Cardiac septum (tissue), 1 donor: ENCODE measurements at regions not wholly inside any gene's neighbourhood (a gene's known extent, or its start where the extent isn't known, plus 50 kb on each side); places are given as distances from the start of the nearest gene placed in this dataset.

Experiments used
- DNase-seq: peaks from one replicate; pipeline ENCODE4 v3.0.0-alpha.2; 2020; ENCODE audit warnings: low spot score
- intact Hi-C: fragments of 100-400 bp; cut with DNase I; formaldehyde crosslinking; loops from one replicate; pipeline ENCODE4 v1.14.0; 2022
- donor health status: DM: no; HTN: no; CAD: no.

GRCh38 chr14:100397005-100397404, 73.9 kb downstream of the SLC25A47 start:
- intact Hi-C loops: no loop called here

GRCh38 chr14:100398044-100398443, 74.9 kb downstream of the SLC25A47 start:
- no peak for DNase-seq
- intact Hi-C loops: no loop called here

More at GRCh38 chr14:100397005-100397404, 73.9 kb downstream of the SLC25A47 start:
- no peak for DNase-seq

GRCh38 chr14:100399052-100399849, 76.1 kb downstream of the SLC25A47 start:
- DNase-seq: no peak
- intact Hi-C loops: no loop called here

GRCh38 chr14:100400115-100400514, 77.0 kb downstream of the SLC25A47 start:
- intact Hi-C loops: no loop called here

GRCh38 chr14:100401031-100401692, 78.0 kb downstream of the SLC25A47 start:
- no peak for DNase-seq
- intact Hi-C loops: no loop called here

More at GRCh38 chr14:100400115-100400514, 77.0 kb downstream of the SLC25A47 start:
- no peak for DNase-seq

GRCh38 chr14:100401792-100402191, 78.7 kb downstream of the SLC25A47 start:
- no peak for DNase-seq
- intact Hi-C loops: no loop called here

- intact Hi-C loops: no loop called here
- DNase-seq: no peak
These were observed 79.5 kb downstream of the SLC25A47 start for GRCh38 chr14:100402631-100403030.

- intact Hi-C loops: no loop called here
- no peak for DNase-seq
These were observed 80.0 kb downstream of the SLC25A47 start for GRCh38 chr14:100403105-100403504.

GRCh38 chr14:100403802-100404365, 80.7 kb downstream of the SLC25A47 start:
- intact Hi-C loops: no loop called here
- no peak for DNase-seq

- intact Hi-C loops: no loop called here
- DNase-seq: no peak
These were observed 81.3 kb downstream of the SLC25A47 start for GRCh38 chr14:100404419-100404818.

GRCh38 chr14:100405760-100406455, 82.8 kb downstream of the SLC25A47 start:
- intact Hi-C loops: no loop called here
- peak; percentile 33 for DNase-seq

- intact Hi-C loops: no loop called here
- peak; percentile 53 for DNase-seq
These were observed 83.5 kb downstream of the SLC25A47 start for GRCh38 chr14:100406505-100407131.

- intact Hi-C loops: no loop called here
- no peak for DNase-seq
These were observed 84.4 kb downstream of the SLC25A47 start for GRCh38 chr14:100407376-100408102.

- intact Hi-C loops: no loop called here
- no peak for DNase-seq
These were observed 85.3 kb downstream of the SLC25A47 start for GRCh38 chr14:100408350-100409002.

GRCh38 chr14:100409003-100409360, 85.8 kb downstream of the SLC25A47 start:
- no peak for DNase-seq
- intact Hi-C loops: no loop called here

GRCh38 chr14:100409651-100410050, 86.5 kb downstream of the SLC25A47 start:
- intact Hi-C loops: no loop called here
- no peak for DNase-seq

GRCh38 chr14:100410056-100410565, 87.0 kb downstream of the SLC25A47 start:
- no peak for DNase-seq
- intact Hi-C loops: no loop called here

- intact Hi-C loops: no loop called here
- DNase-seq: no peak
These were observed 90.6 kb downstream of the SLC25A47 start for GRCh38 chr14:100413699-100414098.
